SK-N-SH treated with all-trans-retinoic acid at 6 μM for 48 hours (cell line): ENCODE measurements at regions not wholly inside any gene's neighbourhood (a gene's known extent, or its start where the extent isn't known, plus 50 kb on each side); places are given as distances from the start of the nearest gene placed in this dataset.
"Not testable (repeated sequence)": the region's sequence is repeated elsewhere in the genome, so short reads cannot be mapped to it uniquely, and the experiment has no call there.

Experiments
- GLIS3 ChIP-seq: fragments of 250-450 bp; sonication (Bioruptor Pico); IDR thresholded peaks from 2 replicates; pipeline ENCODE4 v1.5.0; 2020; ENCODE audit warnings: mild to moderate bottlenecking, moderate library complexity
- RARB ChIP-seq: fragments of 250-450 bp; sonication (Bioruptor Pico); IDR thresholded peaks from 2 replicates; pipeline ENCODE4 v1.8.0; 2021; ENCODE audit warnings: mild to moderate bottlenecking, moderate library complexity
- ZFP3 ChIP-seq: fragments of 250-450 bp; sonication (Bioruptor Pico); IDR thresholded peaks from 2 replicates; pipeline ENCODE4 v1.5.0; 2020; ENCODE audit warnings: mild to moderate bottlenecking, moderate library complexity
- TF ChIP-seq, protein P1 (sequence below): fragments of 250-450 bp; sonication (Bioruptor Pico); IDR thresholded peaks from 2 replicates; pipeline ENCODE4 v1.8.0; 2020; ENCODE audit warnings: mild to moderate bottlenecking, moderate library complexity, borderline replicate concordance

DNA sequence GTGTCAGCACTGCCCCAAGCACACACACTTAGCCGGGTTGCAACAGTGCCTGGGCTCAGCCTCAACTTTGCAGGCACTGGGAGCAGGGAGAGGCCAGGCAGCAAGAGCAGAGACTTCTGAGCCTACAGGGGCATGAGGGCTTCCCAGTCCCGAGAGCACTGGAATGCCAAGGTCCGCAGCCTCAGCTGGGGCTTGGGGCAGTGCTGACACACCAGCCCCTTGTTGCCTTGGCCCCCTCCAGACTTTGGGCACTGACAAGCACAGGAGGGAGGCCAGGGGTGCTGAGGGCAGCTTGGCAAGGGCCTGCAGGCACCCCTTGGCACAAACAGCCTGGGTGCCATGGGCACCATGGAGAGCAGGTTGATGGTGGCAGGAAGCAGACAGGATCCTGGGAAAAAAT is 531.1 kb upstream of the SLC39A10 start:
- not testable (repeated sequence) for TF ChIP-seq ZFP3, GLIS3, RARB (CRISPR knock-in tag)
- TF ChIP-seq, protein P1, sequence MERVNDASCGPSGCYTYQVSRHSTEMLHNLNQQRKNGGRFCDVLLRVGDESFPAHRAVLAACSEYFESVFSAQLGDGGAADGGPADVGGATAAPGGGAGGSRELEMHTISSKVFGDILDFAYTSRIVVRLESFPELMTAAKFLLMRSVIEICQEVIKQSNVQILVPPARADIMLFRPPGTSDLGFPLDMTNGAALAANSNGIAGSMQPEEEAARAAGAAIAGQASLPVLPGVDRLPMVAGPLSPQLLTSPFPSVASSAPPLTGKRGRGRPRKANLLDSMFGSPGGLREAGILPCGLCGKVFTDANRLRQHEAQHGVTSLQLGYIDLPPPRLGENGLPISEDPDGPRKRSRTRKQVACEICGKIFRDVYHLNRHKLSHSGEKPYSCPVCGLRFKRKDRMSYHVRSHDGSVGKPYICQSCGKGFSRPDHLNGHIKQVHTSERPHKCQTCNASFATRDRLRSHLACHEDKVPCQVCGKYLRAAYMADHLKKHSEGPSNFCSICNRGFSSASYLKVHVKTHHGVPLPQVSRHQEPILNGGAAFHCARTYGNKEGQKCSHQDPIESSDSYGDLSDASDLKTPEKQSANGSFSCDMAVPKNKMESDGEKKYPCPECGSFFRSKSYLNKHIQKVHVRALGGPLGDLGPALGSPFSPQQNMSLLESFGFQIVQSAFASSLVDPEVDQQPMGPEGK, result not testable (repeated sequence)
